SK-N-SH (cell line): ENCODE measurements at regions not wholly inside any gene's neighbourhood (a gene's known extent, or its start where the extent isn't known, plus 50 kb on each side); places are given as distances from the start of the nearest gene placed in this dataset.

ENCODE experiments used
- CTCF ChIA-PET: fragments of 300-600, 350-600 bp; formaldehyde crosslinking; extraction: SDS; loops from one replicate; lab custom pipeline; 2021; lab: Yijun Ruan, JAX
- POLR2A ChIA-PET: fragments of 350-600 bp; sonication (Branson Sonifier 250); formaldehyde crosslinking; extraction: SDS; loops from one replicate; lab custom pipeline; 2020; ENCODE audit warnings: antibody characterized with exemption, inconsistent platforms; lab: Yijun Ruan, JAX
- DNase-seq: peaks from one replicate; pipeline ENCODE4 v3.0.0; 2012
- H2AFZ ChIP-seq: fragments of 200-600 bp; sonication (generic); 2 replicates; pipeline ENCODE4 v1.8.1; 2016; ENCODE audit warnings: antibody characterized with exemption, mild to moderate bottlenecking, low read depth
- H3F3A ChIP-seq: fragments of 200-600 bp; sonication (generic); replicated peaks from 2 replicates; pipeline ENCODE3; 2016; ENCODE audit warnings: antibody characterized with exemption, mild to moderate bottlenecking; ENCODE audit not compliant: insufficient read depth
- H3K27ac ChIP-seq, 2 experiments: fragments of 200-500 bp in 1 of 2; fragments of 200-600 bp in 1 of 2; sonication (Bioruptor generic) in 1 of 2; sonication (generic), shearing (Covaris generic) in 1 of 2; 2 replicates each; pipeline versions ENCODE4 v1.5.1 to v1.6.1; 2014 to 2016; ENCODE audit warnings: low read depth in 2 of 2, inconsistent platforms in 1 of 2, low read length in 1 of 2, mild to moderate bottlenecking in 1 of 2, mixed read lengths in 1 of 2
- H3K27me3 ChIP-seq: fragments of 200-600 bp; sonication (generic), shearing (Covaris generic); 2 replicates; pipeline ENCODE4 v1.6.1; 2016; ENCODE audit warnings: mixed run types; ENCODE audit not compliant: insufficient read depth
- H3K36me3 ChIP-seq, 2 experiments: fragments of 200-500 bp in 1 of 2; fragments of 200-600 bp in 1 of 2; sonication (Bioruptor generic) in 1 of 2; sonication (generic) in 1 of 2; replicated peaks in 1 of 2; 2 replicates each; pipeline versions ENCODE3 to v1.5.1; 2014 to 2016; ENCODE audit warnings: low read length in 1 of 2, mild to moderate bottlenecking in 1 of 2; ENCODE audit not compliant: insufficient read depth in 2 of 2, control insufficient read depth in 1 of 2
- H3K4me1 ChIP-seq, 2 experiments: fragments of 200-500 bp in 1 of 2; fragments of 200-600 bp in 1 of 2; sonication (Bioruptor generic) in 1 of 2; sonication (generic), shearing (Covaris generic) in 1 of 2; 2 replicates each; pipeline versions ENCODE4 v1.5.1 to v1.6.1; 2014 to 2016; ENCODE audit warnings: low read depth in 1 of 2, low read length in 1 of 2, mixed run types in 1 of 2; ENCODE audit not compliant: insufficient read depth in 2 of 2, control insufficient read depth in 1 of 2
- H3K4me2 ChIP-seq: fragments of 200-600 bp; sonication (generic), shearing (Covaris generic); 2 replicates; pipeline ENCODE4 v1.6.1; 2017; ENCODE audit warnings: mixed run types
- H3K4me3 ChIP-seq, 2 experiments: fragments of 200-500 bp in 1 of 2; fragments of 200-600 bp in 1 of 2; sonication (Bioruptor generic) in 1 of 2; sonication (generic), shearing (Covaris generic) in 1 of 2; 2 replicates each; pipeline versions ENCODE4 v1.5.1 to v1.8.1; 2014 to 2016; ENCODE audit warnings: low read depth in 2 of 2, inconsistent platforms in 1 of 2, low read length in 1 of 2, mild to moderate bottlenecking in 1 of 2, mixed read lengths in 1 of 2, moderate library complexity in 1 of 2
- H3K79me2 ChIP-seq: fragments of 200-600 bp; sonication (generic); 2 replicates; pipeline ENCODE4 v1.8.1; 2017; ENCODE audit warnings: mild to moderate bottlenecking; ENCODE audit not compliant: insufficient read depth
- H3K9ac ChIP-seq: fragments of 200-600 bp; sonication (generic); 2 replicates; pipeline ENCODE4 v1.6.1; 2017; ENCODE audit warnings: mixed run types
- H3K9me2 ChIP-seq: fragments of 200-600 bp; sonication (generic); 2 replicates; pipeline ENCODE4 v1.6.1; 2017; ENCODE audit warnings: mixed run types
- H3K9me3 ChIP-seq: fragments of 200-600 bp; sonication (generic); 2 replicates; pipeline ENCODE4 v1.6.1; 2017; ENCODE audit warnings: mixed run types, mild to moderate bottlenecking, moderate library complexity
- H4K20me1 ChIP-seq: fragments of 200-600 bp; sonication (generic); 2 replicates; pipeline ENCODE4 v1.6.1; 2017; ENCODE audit warnings: mild to moderate bottlenecking, mixed run types; ENCODE audit not compliant: insufficient read depth
- CHD2 ChIP-seq: fragments of 150-350 bp; IDR thresholded peaks from 2 replicates; pipeline ENCODE4 v1.6.1; 2018; ENCODE audit warnings: low read length; ENCODE audit not compliant: partially characterized antibody
- EP300 ChIP-seq, 2 experiments: IDR thresholded peaks; 2 replicates each; pipeline versions ENCODE4 v1.4.0 to v1.6.1; 2012; ENCODE audit warnings: borderline replicate concordance in 1 of 2, low read depth in 1 of 2, low read length in 1 of 2
- FOSL2 ChIP-seq: IDR thresholded peaks from 2 replicates; pipeline ENCODE4 v1.4.0; 2012; ENCODE audit warnings: low read depth, mild to moderate bottlenecking, moderate library complexity, borderline replicate concordance
- GATA2 ChIP-seq: sonication (generic); formaldehyde crosslinking; IDR thresholded peaks from 2 replicates; pipeline ENCODE4 v1.5.0; 2020; ENCODE audit warnings: mild to moderate bottlenecking, missing genetic modification reagents
- MEF2A ChIP-seq: IDR thresholded peaks from 2 replicates; pipeline ENCODE4 v1.4.0; 2012; ENCODE audit warnings: low read depth, borderline replicate concordance
- NFIC ChIP-seq: IDR thresholded peaks from 2 replicates; pipeline ENCODE4 v1.4.0; 2012; ENCODE audit warnings: borderline replicate concordance
- NRF1 ChIP-seq: IDR thresholded peaks from 2 replicates; pipeline ENCODE4 v1.6.1; 2012; ENCODE audit warnings: low read depth, mild to moderate bottlenecking, low read length
- PBX3 ChIP-seq: IDR thresholded peaks from 2 replicates; pipeline ENCODE4; 2012
- REST ChIP-seq: IDR thresholded peaks from 2 replicates; pipeline ENCODE4 v1.6.1; 2012; ENCODE audit warnings: mild to moderate bottlenecking, low read depth, low read length, moderate library complexity
- SIN3A ChIP-seq: IDR thresholded peaks from 2 replicates; pipeline ENCODE4 v1.6.1; 2012; ENCODE audit warnings: low read depth, mild to moderate bottlenecking, low read length, moderate library complexity, borderline replicate concordance
- YY1 ChIP-seq: IDR thresholded peaks from 2 replicates; pipeline ENCODE4 v1.4.0; 2012; ENCODE audit warnings: low read depth, mild to moderate bottlenecking
- ZBTB33 ChIP-seq: IDR thresholded peaks from 2 replicates; pipeline ENCODE4 v1.4.0; 2012; ENCODE audit warnings: low read depth, borderline replicate concordance
- WGBS: methylation state at CpG from one replicate; pipeline ENCODE4 v1.1.6; 2017; ENCODE audit warnings: low lambda C conversion rate; 5-methylcytosine and 5-hydroxymethylcytosine counted together
- TF ChIP-seq, protein P1 (sequence below): fragments of 200-600 bp; sonication (generic); IDR thresholded peaks from 2 replicates; pipeline ENCODE4 v1.6.1; 2017; ENCODE audit warnings: antibody characterized with exemption, mild to moderate bottlenecking, moderate library complexity

DNA sequence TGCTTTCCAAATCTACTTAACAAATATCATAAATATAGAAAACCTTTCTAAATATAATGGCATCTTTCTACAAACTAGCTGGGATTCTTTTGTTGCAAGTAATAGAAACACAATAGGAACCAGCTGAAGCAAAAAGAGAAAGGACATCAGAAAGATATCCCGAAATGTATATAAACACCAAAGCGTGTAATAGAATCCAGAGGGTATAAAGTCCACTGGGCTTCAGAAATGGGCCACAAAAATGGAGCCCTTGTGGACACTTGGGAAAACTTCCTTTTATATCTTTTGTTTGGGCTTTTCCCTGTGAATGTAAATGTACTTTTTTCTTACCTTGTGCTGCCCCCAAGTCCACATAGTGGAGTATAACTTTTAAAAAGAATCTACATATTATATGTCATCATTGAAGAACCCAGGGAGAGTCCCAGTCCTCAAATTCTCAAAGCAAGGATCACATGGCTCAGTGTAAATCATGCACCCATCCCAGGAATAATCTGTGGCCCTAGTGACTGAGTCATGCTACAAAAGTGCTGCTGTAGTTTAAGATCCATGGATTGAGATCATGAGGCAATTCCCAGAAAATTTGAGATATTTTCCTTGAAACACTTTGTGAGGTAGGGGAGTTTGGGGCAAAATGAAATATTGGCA, 457.0 kb downstream of the EPM2A start:
- H3K36me3 ChIP-seq = no peaks in the 10 kb centered on the region
- no peak overlapping the region for H2AFZ ChIP-seq
- H3K79me2 ChIP-seq = no peaks in the 10 kb centered on the region
- no peak overlapping the region for H3K9ac ChIP-seq
- ChIA-PET POLR2A (no interaction called here), CTCF (no interaction called here)
- no peak overlapping the region for H3K4me3 ChIP-seq
- no peaks in the 10 kb centered on the region for H3K9me3 ChIP-seq
- DNase-seq = no peak
- H3K27ac ChIP-seq = no peak overlapping the region
- no peak overlapping the region for H3K4me2 ChIP-seq
- TF ChIP-seq REST (no peak), FOSL2 (no peak), YY1 (no peak), SIN3A (no peak), EP300 (IDR thresholded peaks at IDR 0.05; ENCODE audit: borderline replicate concordance in 1 of 2, low read depth in 1 of 2, low read length in 1 of 2) (no peak), MEF2A (no peak), NFIC (no peak), ZBTB33 (no peak), NRF1 (no peak), CHD2 (no peak), PBX3 (no peak), GATA2 (CRISPR knock-in tag) (no peak)
- TF ChIP-seq, protein P1, sequence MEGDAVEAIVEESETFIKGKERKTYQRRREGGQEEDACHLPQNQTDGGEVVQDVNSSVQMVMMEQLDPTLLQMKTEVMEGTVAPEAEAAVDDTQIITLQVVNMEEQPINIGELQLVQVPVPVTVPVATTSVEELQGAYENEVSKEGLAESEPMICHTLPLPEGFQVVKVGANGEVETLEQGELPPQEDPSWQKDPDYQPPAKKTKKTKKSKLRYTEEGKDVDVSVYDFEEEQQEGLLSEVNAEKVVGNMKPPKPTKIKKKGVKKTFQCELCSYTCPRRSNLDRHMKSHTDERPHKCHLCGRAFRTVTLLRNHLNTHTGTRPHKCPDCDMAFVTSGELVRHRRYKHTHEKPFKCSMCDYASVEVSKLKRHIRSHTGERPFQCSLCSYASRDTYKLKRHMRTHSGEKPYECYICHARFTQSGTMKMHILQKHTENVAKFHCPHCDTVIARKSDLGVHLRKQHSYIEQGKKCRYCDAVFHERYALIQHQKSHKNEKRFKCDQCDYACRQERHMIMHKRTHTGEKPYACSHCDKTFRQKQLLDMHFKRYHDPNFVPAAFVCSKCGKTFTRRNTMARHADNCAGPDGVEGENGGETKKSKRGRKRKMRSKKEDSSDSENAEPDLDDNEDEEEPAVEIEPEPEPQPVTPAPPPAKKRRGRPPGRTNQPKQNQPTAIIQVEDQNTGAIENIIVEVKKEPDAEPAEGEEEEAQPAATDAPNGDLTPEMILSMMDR = no peak
- TF ChIP-seq, all 33 proteins: peak for 0
- Histone ChIP-seq H3K9me2 (no peaks in the 10 kb centered on the region), H3F3A (no peaks in the 10 kb centered on the region), H3K4me1 (no peaks in the 10 kb centered on the region; a peak in 1 of 4 replicates), H3K27me3 (no peaks in the 10 kb centered on the region), H4K20me1 (no peaks in the 10 kb centered on the region)
- 45% methylated on average over 2 of the region's 2 CpGs for WGBS
